HG02884 (cell line): ENCODE measurements at regions not wholly inside any gene's neighbourhood (a gene's known extent, or its start where the extent isn't known, plus 50 kb on each side); places are given as distances from the start of the nearest gene placed in this dataset.
"Not testable (repeated sequence)": the region's sequence is repeated elsewhere in the genome, so short reads cannot be mapped to it uniquely, and the experiment has no call there.

Source experiments
- ATAC-seq: cut with Tn5 transposase; IDR thresholded peaks from one replicate; pipeline ENCODE4 v1.9.1; 2021; ENCODE audit warnings: mild to moderate bottlenecking, moderate library complexity; ENCODE audit not compliant: unreplicated experiment

DNA sequence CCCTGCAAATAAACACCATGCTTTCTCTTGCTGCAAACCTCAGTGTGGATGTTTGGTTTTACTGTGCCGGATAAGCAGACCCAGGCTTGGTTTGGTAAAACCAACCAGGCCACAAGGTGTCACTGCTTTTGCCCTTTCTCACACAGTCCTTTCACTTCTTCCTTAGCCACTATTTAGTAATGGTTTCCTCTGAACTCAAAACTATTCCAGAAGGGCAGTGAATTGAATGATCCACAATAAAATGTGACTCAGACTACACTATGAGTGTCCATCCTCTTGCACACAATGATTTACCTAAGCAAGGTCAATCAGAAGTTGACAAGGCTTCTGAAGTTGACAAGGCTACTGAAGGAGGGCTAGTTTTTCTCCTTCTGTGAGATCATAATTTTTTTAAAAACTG lies 552.4 kb upstream of the CCDC54 start:
- ATAC-seq = peak; percentile 59

- ATAC-seq = no peak
Observed at GRCh38 chr3:106825962-106826605, 551.2 kb upstream of the CCDC54 start.

GRCh38 chr3:106826791-106827311 lies 550.4 kb upstream of the CCDC54 start:
- no peak for ATAC-seq

DNA sequence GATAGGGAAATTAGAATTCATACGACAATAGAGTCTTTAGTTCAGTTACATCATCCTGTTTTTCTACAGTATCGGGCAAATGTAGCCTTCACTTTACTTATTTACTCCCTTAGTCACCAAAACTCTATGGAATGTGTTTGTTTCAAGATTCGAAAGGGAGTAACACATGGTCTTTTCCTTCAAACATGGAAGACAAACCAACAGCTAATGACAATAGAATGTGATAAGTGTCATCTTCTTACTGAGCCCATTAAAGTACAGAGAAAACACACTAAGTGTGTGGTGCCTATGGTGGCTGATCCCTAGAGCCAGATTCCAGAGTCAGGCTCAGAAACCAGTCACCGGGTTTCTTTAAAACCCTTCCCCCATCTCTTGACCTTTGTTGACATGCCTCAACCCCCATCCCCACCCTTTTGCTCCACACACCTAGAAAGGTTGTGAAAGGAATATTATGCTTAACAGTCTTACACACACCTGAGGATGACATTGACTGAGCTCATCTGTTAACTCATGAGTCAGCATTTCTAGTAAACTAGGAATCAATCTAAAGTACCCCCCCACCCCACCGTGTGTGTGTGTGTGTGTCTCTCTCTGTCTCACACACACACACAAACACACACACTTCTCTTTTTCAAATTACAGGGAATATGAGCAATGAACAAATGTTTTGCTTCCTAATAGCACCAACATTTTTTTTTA lies 549.6 kb upstream of the CCDC54 start:
- ATAC-seq = no peak

- ATAC-seq = no peak
Observed at GRCh38 chr3:106829206-106829605, 548.0 kb upstream of the CCDC54 start.

DNA sequence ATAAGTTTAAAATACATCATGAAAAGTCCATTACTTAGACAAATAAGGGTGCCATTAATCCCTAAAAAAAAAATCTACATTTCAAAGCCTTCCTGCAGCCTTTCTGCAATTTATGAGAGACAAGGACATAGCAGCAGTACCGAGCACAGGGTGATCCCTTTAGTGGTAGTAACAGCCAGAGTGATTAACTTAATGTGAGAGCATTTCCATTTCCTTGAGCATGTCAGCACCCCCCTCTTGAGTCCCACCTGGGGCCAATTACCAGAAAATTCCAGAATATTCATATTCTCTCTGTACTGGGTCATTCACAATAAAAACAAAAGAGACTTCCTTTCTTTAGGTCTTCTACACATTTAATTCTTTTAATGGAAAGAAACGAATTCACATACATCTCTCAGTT lies 546.9 kb upstream of the CCDC54 start:
- ATAC-seq = no peak

- ATAC-seq = no peak
Observed at GRCh38 chr3:106836906-106837305, 540.3 kb upstream of the CCDC54 start.

GRCh38 chr3:106837616-106838015 lies 539.6 kb upstream of the CCDC54 start:
- no peak for ATAC-seq

GRCh38 chr3:106839576-106840280 lies 537.5 kb upstream of the CCDC54 start:
- no peak for ATAC-seq

DNA sequence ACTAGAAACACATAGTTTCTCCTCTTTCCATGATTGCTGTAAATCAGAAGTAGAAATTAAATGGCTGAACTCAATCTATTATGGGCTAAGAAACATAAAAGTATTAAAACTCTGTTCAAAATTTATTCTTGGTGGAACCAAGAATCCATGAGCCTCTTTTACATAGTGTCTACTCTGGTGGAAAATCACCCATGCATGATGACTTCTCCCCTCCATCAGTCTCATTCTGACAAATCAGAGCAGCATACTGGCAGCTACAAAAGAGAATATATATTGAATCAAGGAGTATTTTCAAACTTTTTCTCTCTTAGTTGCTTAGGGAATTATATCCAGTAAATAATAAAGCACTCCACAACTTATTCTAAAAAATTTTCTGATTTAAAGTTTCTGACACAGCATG lies 536.9 kb upstream of the CCDC54 start:
- peak; percentile 53 for ATAC-seq

- no peak for ATAC-seq
Observed at GRCh38 chr3:106842151-106842550, 535.1 kb upstream of the CCDC54 start.

DNA sequence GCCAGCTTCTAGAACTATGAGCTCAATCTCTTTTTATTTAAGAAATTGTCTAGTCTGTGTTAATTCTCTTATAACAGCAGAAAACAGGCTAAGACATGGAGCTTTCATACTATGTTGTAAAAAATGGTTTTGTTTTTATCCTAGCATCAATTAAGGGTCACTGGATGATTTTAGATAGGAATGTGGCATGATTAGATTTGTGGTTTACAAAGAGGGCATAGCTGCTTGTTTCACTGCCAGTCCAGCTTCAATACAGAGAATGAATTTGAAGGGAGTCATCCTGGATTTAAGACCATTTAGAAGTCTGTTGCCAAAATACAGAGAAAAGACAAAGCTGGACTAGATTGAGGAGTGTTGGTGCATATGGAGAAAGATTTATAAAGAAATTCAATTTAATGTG lies 532.6 kb upstream of the CCDC54 start:
- no peak for ATAC-seq

DNA sequence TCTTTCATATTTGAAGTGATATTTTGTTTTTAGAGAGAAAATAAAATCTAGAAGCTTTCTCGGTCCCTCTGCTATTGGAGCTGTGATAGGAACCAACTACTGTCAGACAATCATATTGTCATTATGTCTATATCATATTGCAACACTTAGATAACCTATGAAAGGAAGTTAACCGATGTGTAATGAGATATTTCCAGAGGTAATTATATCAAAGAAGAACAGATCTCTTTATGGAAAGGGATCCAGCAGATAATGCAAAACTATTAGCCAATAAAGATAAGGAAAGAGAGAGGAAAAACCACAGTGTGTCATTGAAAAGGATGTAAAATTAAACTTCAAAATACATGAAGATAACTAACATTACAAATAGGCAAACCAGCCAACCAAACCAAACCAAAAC lies 529.1 kb upstream of the CCDC54 start:
- ATAC-seq = no peak

- ATAC-seq = no peak
Observed at GRCh38 chr3:106850437-106850836, 526.8 kb upstream of the CCDC54 start.

GRCh38 chr3:106858321-106858720 lies 518.9 kb upstream of the CCDC54 start:
- ATAC-seq = not testable (repeated sequence)

GRCh38 chr3:106860182-106860581 lies 517.1 kb upstream of the CCDC54 start:
- no peak for ATAC-seq

DNA sequence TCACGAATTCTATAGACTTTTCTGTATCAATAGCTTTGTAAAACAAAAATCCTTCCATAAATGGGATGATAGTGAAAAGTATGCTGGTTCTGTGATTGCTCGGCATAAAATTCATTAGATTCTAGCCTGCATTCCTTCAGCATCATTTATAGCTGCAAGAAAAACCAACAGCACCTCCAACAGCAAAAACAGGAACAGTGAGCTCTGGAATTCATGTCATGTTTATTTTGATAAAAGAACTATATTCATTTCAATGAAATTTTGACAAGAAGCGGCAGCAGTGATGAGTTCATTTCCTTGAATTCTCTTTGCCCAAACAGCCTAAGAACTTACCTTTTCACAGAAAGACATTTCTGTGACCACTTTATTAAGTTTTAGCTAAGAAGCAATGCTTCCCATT lies 515.2 kb upstream of the CCDC54 start:
- ATAC-seq = no peak

GRCh38 chr3:106877627-106878026 lies 499.6 kb upstream of the CCDC54 start:
- no peak for ATAC-seq

DNA sequence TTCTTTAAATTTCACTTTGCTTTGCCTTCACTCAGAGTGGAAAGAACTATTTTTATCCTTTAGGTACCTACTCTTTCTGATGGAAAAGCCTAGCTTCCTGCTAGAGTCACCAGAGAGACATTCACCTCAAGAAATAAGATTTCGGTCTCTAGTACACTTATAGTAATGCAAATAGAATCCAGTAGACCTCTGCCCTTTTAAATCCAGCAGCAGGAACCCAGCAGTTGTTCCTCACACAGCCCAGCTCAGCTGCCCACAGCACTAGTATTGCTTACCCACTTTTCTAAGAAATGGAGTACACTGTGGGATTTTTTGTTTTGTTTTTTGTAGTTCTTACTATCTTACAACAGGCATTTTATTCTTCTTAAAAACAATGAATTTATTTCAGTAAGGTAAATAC lies 497.0 kb upstream of the CCDC54 start:
- ATAC-seq = no peak

GRCh38 chr3:106881186-106881585 lies 496.1 kb upstream of the CCDC54 start:
- no peak for ATAC-seq

DNA sequence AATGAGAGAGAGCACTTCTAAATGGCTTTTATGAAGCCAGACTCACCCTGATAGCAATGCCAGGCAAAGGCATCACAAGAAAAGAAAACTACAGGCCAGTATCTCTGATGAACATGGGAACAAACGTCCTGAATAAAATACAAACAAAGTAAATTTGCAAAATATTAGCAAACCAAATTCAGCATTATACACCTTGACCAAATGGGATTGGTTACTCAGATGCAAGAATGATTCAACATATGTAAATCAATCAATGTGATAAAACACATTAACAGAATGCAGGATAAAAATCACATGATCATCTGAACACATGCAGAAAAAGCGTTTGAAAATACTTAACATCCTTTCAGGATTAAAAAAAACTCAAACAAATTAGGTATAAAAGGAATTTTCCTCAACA lies 494.9 kb upstream of the CCDC54 start:
- ATAC-seq = no peak

DNA sequence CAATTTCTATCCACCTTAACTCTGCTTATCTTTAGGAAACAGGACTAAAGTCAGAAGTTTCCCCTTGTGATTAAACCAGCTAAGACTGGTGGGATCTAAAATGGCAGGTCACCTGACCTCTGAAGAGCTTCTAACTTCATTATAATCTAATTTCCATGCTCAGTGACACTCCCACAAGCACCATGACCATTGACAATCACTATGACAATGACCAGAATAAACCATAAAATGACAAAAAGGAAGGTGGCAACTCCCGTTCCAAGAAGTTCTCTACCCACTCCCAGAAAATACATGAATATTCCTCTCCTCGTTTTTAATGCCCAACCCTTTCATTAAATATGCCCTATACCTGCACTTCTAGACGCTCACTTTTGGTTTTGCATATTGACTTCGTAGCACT lies 471.2 kb upstream of the CCDC54 start:
- no peak for ATAC-seq
